Endodermal cell (in vitro differentiated cells): ENCODE measurements at regions not wholly inside any gene's neighbourhood (a gene's known extent, or its start where the extent isn't known, plus 50 kb on each side); places are given as distances from the start of the nearest gene placed in this dataset.

Source experiments
- DNase-seq: peaks from one replicate; pipeline ENCODE4 v3.0.0-alpha.2; 2017
- H3K27ac ChIP-seq: 2 replicates; pipeline ENCODE4 v1.5.1; 2013; ENCODE audit warnings: mild to moderate bottlenecking, low read depth, low read length, moderate library complexity
- H3K27me3 ChIP-seq: 2 replicates; pipeline ENCODE4 v1.6.1; 2013; ENCODE audit warnings: mild to moderate bottlenecking, low read length, moderate library complexity; ENCODE audit not compliant: insufficient read depth, control insufficient read depth, poor library complexity, severe bottlenecking
- H3K36me3 ChIP-seq: 2 replicates; pipeline ENCODE4 v1.7.0; 2013; ENCODE audit warnings: mild to moderate bottlenecking, low read length, moderate library complexity; ENCODE audit not compliant: control insufficient read depth, insufficient read depth
- H3K4me1 ChIP-seq: one replicate; pipeline ENCODE4 v1.7.0; 2013; ENCODE audit warnings: low read length; ENCODE audit not compliant: control insufficient read depth, insufficient read depth
- H3K4me3 ChIP-seq: 2 replicates; pipeline ENCODE4 v1.5.1; 2013; ENCODE audit warnings: mild to moderate bottlenecking, low read length, moderate library complexity
- H3K9ac ChIP-seq: 2 replicates; pipeline ENCODE4 v1.6.1; 2013; ENCODE audit warnings: mild to moderate bottlenecking, low read length, moderate library complexity; ENCODE audit not compliant: poor library complexity, severe bottlenecking; ENCODE audit errors: extremely low read depth
- H3K9me3 ChIP-seq: 2 replicates; pipeline ENCODE4 v1.6.1; 2013; ENCODE audit warnings: mild to moderate bottlenecking, low read length, moderate library complexity; ENCODE audit not compliant: control insufficient read depth
- H3K27ac Mint-ChIP-seq: 2 replicates; pipeline ENCODE4 v1.8.0; 2020; ENCODE audit warnings: mixed read lengths
- H3K27me3 Mint-ChIP-seq: 2 replicates; pipeline ENCODE4 v1.8.0; 2021; ENCODE audit warnings: mild to moderate bottlenecking, mixed read lengths; ENCODE audit not compliant: insufficient read depth
- H3K36me3 Mint-ChIP-seq: 2 replicates; pipeline ENCODE4 v1.8.0; 2020; ENCODE audit warnings: low read depth, mixed read lengths
- H3K4me1 Mint-ChIP-seq: 2 replicates; pipeline ENCODE4 v1.8.0; 2020; ENCODE audit warnings: mixed read lengths
- H3K4me3 Mint-ChIP-seq: 2 replicates; pipeline ENCODE4 v1.8.0; 2020; ENCODE audit warnings: mild to moderate bottlenecking, moderate library complexity, mixed read lengths
- H3K9me3 Mint-ChIP-seq: 2 replicates; pipeline ENCODE4 v1.8.0; 2020; ENCODE audit warnings: mild to moderate bottlenecking, mixed read lengths
- CTCF ChIP-seq: fragments of 200-600 bp; sonication (generic); conservative IDR thresholded peaks from 2 replicates; pipeline ENCODE4 v1.5.0; 2021; ENCODE audit warnings: antibody characterized with exemption, mild to moderate bottlenecking
- WGBS, 2 experiments: methylation state at CpG; one replicate each; pipeline versions ENCODE4 v1.1.5 to v1.1.7; 2013; ENCODE audit warnings: missing lambda C conversion rate in 2 of 2, mixed read lengths in 1 of 2; ENCODE audit not compliant: insufficient coverage in 1 of 2, insufficient read length in 1 of 2; 5-methylcytosine and 5-hydroxymethylcytosine counted together

DNA sequence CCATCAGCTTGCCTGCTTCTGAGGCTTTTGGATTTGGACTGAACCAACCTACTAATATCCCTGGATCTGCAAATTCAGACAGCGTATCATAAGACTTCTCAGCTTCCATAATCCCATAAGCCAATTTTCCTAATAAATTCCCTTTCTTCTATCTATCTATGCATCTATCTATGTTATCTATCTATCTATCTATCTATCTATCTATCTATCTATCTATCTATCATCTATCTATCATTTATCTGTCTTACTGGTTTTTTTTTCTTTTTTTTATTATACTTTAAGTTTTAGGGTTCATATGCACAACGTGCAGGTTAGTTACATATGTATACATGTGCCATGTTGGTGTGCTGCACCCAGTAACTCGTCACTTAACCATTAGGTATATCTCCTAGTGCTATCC, 2045.4 kb upstream of the CDH6 start:
- no peak overlapping the region for H3K4me3 Mint-ChIP-seq
- no peak overlapping the region for H3K27ac ChIP-seq
- H3K4me1 Mint-ChIP-seq, result peaks cover 22% of the 10 kb centered on the region
- no peaks in the 10 kb centered on the region for H3K27me3 Mint-ChIP-seq
- no peak overlapping the region for H3K4me3 ChIP-seq
- H3K9me3 Mint-ChIP-seq, result no peaks in the 10 kb centered on the region
- no peak for DNase-seq
- no peak overlapping the region for H3K27ac Mint-ChIP-seq
- 93 to 100% methylated on average over 1 to 3 of the region's 3 CpGs for WGBS, 2 experiments
- H3K36me3 Mint-ChIP-seq, result no peaks in the 10 kb centered on the region
- H3K4me1 ChIP-seq, result no peaks in the 10 kb centered on the region
- no peak overlapping the region for H3K9ac ChIP-seq
- no peaks in the 10 kb centered on the region for H3K36me3 ChIP-seq
- no peaks in the 10 kb centered on the region for H3K9me3 ChIP-seq
- TF ChIP-seq CTCF, result no peak
- no peaks in the 10 kb centered on the region for H3K27me3 ChIP-seq

- no peaks in the 10 kb centered on the region for H3K4me1 ChIP-seq
- H3K4me1 Mint-ChIP-seq, result peaks cover 9% of the 10 kb centered on the region
- WGBS, 2 experiments, result 60 to 80% methylated on average over 1 of the region's 1 CpG
- no peaks in the 10 kb centered on the region for H3K27me3 ChIP-seq
- TF ChIP-seq CTCF, result no peak
- no peak overlapping the region for H3K4me3 Mint-ChIP-seq
- no peaks in the 10 kb centered on the region for H3K27me3 Mint-ChIP-seq
- no peaks in the 10 kb centered on the region for H3K9me3 ChIP-seq
- H3K27ac Mint-ChIP-seq, result no peak overlapping the region
- no peak overlapping the region for H3K9ac ChIP-seq
- DNase-seq, result no peak
- no peaks in the 10 kb centered on the region for H3K36me3 ChIP-seq
- no peak overlapping the region for H3K4me3 ChIP-seq
- H3K9me3 Mint-ChIP-seq, result no peaks in the 10 kb centered on the region
- no peaks in the 10 kb centered on the region for H3K36me3 Mint-ChIP-seq
- no peak overlapping the region for H3K27ac ChIP-seq
Measured at GRCh38 chr5:29143266-29143665, 2050.2 kb upstream of the CDH6 start.

DNA sequence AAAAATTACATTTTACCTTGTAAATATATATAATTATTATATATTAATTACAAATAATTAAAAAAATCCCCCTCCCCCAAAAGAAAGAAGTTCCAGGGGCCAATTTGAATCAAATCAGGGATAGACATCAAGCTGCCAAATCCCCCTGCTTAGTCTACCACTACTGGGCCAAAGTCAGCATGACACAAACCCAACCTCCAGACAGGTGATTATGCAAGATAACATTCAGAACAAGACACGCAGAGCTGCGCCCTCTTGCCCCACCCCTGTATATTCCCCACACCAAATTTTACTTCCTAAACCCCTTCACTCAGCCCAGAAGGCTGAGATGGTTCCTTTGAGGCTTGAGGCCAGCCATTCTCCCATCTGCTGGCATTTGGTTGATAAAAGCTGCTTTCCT, 2059.1 kb upstream of the CDH6 start:
- Histone ChIP-seq H3K9me3 (peaks cover 16% of the 10 kb centered on the region), H3K9ac (no peak overlapping the region), H3K4me1 (no peaks in the 10 kb centered on the region), H3K36me3 (no peaks in the 10 kb centered on the region), H3K27ac (no peak overlapping the region), H3K4me3 (no peak overlapping the region), H3K27me3 (no peaks in the 10 kb centered on the region)
- no peak for DNase-seq
- Mint-ChIP-seq H3K27me3 (no peaks in the 10 kb centered on the region), H3K4me1 (peaks cover 7% of the 10 kb centered on the region), H3K36me3 (no peaks in the 10 kb centered on the region), H3K27ac (no peak overlapping the region), H3K9me3 (peaks cover 10% of the 10 kb centered on the region), H3K4me3 (no peak overlapping the region)
- 78% methylated on average over 2 of the region's 2 CpGs; no CpG with 5 or more reads in 1 of the 2 experiments for WGBS, 2 experiments
- TF ChIP-seq CTCF, result no peak
